Right atrium auricular region (tissue), 2 donors: ENCODE measurements at regions not wholly inside any gene's neighbourhood (a gene's known extent, or its start where the extent isn't known, plus 50 kb on each side); places are given as distances from the start of the nearest gene placed in this dataset.

Source experiments
- DNase-seq: peaks from one replicate; pipeline ENCODE4 v3.0.0-alpha.2; 2019; ENCODE audit warnings: low spot score
- H3K27ac ChIP-seq, 2 donors: fragments of 200-600 bp; sonication (generic); 1 replicate in 1 of 2; 2 replicates in 1 of 2; pipeline ENCODE4 v1.5.1; 2016 to 2019
- H3K27me3 ChIP-seq, 2 donors: fragments of 200-600 bp; sonication (generic); one replicate each; pipeline versions ENCODE4 v1.5.1 to v1.6.0; 2017 to 2019
- H3K36me3 ChIP-seq: fragments of 200-600 bp; sonication (generic); one replicate; pipeline ENCODE4 v1.5.1; 2016
- H3K4me1 ChIP-seq, 2 donors: fragments of 200-600 bp; sonication (generic); one replicate each; pipeline versions ENCODE4 v1.5.1 to v1.6.0; 2017 to 2019
- H3K4me3 ChIP-seq, 2 donors: fragments of 200-600 bp; sonication (generic); 1 replicate in 1 of 2; 2 replicates in 1 of 2; pipeline ENCODE4 v1.5.1; 2017 to 2019; ENCODE audit warnings: mild to moderate bottlenecking in 1 of 2, moderate library complexity in 1 of 2
- H3K9me3 ChIP-seq, 2 donors: fragments of 200-600 bp; sonication (generic); one replicate each; pipeline ENCODE4 v1.5.1; 2019
- CTCF ChIP-seq, 2 donors: fragments of 200-600 bp; sonication (generic); IDR thresholded peaks; one replicate each; pipeline ENCODE4 v1.5.1; 2019; ENCODE audit warnings: antibody characterized with exemption in 2 of 2

DNA sequence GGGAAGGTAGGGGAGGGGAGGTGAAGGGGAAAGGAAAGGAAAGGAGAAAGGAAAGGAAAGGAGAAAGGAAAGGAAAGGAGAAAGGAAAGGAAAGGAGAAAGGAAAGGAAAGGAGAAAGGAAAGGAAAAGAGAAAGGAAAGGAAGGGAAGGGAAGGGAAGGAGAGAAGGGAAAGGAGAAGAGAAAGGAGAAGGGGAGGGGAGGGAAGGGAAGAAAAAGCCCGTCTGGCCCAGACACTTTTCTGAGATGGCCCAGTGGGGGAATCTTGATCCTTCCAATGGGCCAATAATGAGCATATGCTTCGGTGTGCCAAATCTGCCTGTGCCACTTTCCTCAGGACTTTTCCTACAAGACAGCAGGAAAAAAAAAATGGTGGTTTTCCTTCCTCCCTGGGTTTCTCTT, 64.5 kb downstream of the CH25H start:
- no peaks in the 10 kb centered on the region for H3K4me1 ChIP-seq
- no peaks in the 10 kb centered on the region for H3K36me3 ChIP-seq
- TF ChIP-seq CTCF (IDR thresholded peaks at IDR 0.05) = no peak
- H3K27me3 ChIP-seq = no peaks in the 10 kb centered on the region
- H3K27ac ChIP-seq = no peak overlapping the region
- H3K4me3 ChIP-seq = no peak overlapping the region
- no peaks in the 10 kb centered on the region for H3K9me3 ChIP-seq
- no peak for DNase-seq

DNA sequence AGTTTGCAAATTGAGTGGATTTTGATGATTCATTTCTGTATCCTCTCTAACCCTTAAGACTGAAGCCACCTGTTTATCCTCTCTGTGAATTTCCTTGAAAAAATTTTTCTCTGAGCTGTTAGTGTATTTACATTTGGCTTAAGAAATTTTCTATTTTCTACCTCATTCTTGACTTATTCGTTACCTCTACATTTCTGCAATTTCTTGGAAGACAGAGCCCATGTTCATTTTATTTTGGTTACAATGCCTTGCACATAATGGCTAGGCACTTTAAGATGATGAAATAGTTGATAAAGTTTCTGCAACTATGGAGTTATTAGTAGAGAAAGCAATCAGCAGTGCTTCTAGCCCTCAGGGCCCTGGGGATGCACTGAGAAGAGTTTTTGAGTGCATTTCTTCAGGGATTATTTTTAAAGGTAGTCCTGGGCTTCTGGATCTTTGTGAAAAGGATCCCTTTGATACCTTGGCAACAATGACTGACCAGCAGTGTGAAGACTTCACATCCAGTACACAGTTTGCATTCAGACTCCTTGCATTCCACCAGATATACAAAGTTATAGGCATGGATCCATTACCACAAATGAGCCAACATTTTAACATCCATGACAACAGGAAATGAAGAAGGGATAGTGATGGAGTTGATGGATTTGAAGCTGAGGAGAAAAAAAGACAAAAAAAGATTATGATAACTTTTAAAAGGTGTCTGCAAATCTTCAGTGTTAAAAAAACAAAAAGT, 68.2 kb downstream of the CH25H start:
- Histone ChIP-seq H3K27me3 (no peaks in the 10 kb centered on the region), H3K9me3 (no peaks in the 10 kb centered on the region), H3K4me1 (no peaks in the 10 kb centered on the region), H3K36me3 (no peaks in the 10 kb centered on the region), H3K4me3 (no peak overlapping the region), H3K27ac (no peak overlapping the region)
- no peak for DNase-seq
- TF ChIP-seq CTCF (IDR thresholded peaks at IDR 0.05) = no peak

DNA sequence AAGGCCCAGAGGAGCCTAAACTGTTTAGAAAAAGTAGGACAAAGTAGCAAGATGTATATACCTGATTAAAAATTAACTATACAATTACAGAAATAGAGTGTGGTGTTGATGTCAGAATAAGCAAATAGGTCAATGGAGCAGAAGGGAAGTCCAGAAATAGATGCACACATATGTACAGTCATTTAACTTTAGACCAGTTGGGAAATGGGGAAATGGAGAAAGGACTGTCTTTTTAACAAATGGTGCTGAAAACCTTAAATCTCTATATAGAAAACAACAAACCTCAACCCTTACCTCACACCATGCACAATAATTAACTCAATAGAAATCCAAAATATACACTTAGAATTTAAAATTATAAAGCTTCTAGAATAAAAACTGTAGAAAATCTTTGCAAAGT, 72.2 kb downstream of the CH25H start:
- no peak overlapping the region for H3K4me3 ChIP-seq
- no peaks in the 10 kb centered on the region for H3K4me1 ChIP-seq
- H3K36me3 ChIP-seq = no peaks in the 10 kb centered on the region
- TF ChIP-seq CTCF (IDR thresholded peaks at IDR 0.05) = no peak
- no peaks in the 10 kb centered on the region for H3K27me3 ChIP-seq
- no peaks in the 10 kb centered on the region for H3K9me3 ChIP-seq
- no peak overlapping the region for H3K27ac ChIP-seq
- no peak for DNase-seq

DNA sequence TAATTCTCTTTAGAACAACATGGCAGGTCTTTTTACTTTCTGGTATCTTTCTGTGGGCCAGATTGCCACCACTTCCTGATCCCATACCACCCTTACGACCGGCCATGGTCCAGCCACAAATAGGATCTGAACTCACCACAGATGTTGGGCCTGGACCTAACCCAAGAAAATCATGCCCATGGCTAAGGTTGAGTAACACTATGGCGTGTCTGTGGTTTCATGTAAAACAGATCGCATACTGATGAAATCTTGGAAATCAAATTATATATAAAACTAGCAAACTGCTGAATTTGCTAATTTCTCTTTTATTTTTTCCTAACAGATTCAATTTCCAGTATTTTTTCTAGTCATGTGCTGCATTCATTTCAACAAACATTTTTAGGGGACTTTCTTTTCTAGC, 77.2 kb downstream of the CH25H start:
- no peaks in the 10 kb centered on the region for H3K36me3 ChIP-seq
- no peaks in the 10 kb centered on the region for H3K27me3 ChIP-seq
- H3K4me3 ChIP-seq = no peak overlapping the region
- H3K4me1 ChIP-seq = no peaks in the 10 kb centered on the region
- DNase-seq = no peak
- no peak for TF ChIP-seq CTCF (IDR thresholded peaks at IDR 0.05)
- H3K9me3 ChIP-seq = no peaks in the 10 kb centered on the region
- H3K27ac ChIP-seq = no peak overlapping the region

DNA sequence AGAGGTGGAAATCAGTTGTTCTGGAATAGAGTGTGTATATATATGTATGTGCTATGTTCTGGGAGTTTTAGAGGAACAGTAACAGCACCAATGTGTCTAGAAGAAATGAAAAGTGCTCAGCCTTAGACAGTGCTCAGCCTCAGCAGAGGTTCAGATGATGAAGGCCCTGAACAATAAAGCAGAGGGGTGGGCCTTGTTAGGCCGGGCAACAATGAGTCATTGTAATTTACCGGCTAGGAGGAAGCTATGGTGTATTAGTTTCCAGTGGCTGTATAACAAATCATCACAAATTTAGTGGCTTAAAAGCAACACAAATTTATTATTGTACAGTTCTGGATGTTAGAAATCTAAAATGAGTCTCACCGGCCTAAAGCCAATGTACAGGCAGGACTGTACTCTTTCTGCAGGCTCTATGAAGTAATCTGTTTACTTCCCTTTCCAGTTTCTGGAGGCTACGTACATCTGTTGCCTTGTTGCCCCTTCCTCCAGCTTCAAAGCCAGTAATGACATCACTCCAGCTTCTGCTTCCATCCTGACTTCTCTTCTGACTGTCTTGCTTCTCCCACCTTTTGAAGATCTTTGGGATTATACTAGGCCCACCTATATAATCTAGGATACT, 84.6 kb downstream of the CH25H start:
- H3K4me3 ChIP-seq = no peak overlapping the region
- no peaks in the 10 kb centered on the region for H3K27me3 ChIP-seq
- no peaks in the 10 kb centered on the region for H3K9me3 ChIP-seq
- H3K27ac ChIP-seq = peak overlapping the region in 1 of 2 donors; percentile 10
- no peak for DNase-seq
- no peak for TF ChIP-seq CTCF (IDR thresholded peaks at IDR 0.05)
- H3K4me1 ChIP-seq = no peaks in the 10 kb centered on the region
- H3K36me3 ChIP-seq = no peaks in the 10 kb centered on the region

GRCh38 chr10:89121764-89122020, 85.4 kb downstream of the CH25H start:
- Histone ChIP-seq H3K4me3 (no peak overlapping the region), H3K27me3 (no peaks in the 10 kb centered on the region), H3K27ac (no peak overlapping the region), H3K4me1 (no peaks in the 10 kb centered on the region), H3K36me3 (no peaks in the 10 kb centered on the region), H3K9me3 (no peaks in the 10 kb centered on the region)
- no peak for TF ChIP-seq CTCF (IDR thresholded peaks at IDR 0.05)
- DNase-seq = no peak
